PFSK-1 (cell line): ENCODE measurements at regions not wholly inside any gene's neighbourhood (a gene's known extent, or its start where the extent isn't known, plus 50 kb on each side); places are given as distances from the start of the nearest gene placed in this dataset.

Experiments used
- POLR2AphosphoS5 ChIP-seq: IDR thresholded peaks from 2 replicates; pipeline ENCODE4 v1.6.1; 2012; ENCODE audit warnings: low read depth, mild to moderate bottlenecking, control low read depth, low read length, moderate library complexity
- SIN3A ChIP-seq: IDR thresholded peaks from 2 replicates; pipeline ENCODE4 v1.6.1; 2012; ENCODE audit warnings: mild to moderate bottlenecking, low read length, moderate library complexity, borderline replicate concordance; ENCODE audit not compliant: insufficient read depth

- TF ChIP-seq POLR2AphosphoS5, result no peak
- TF ChIP-seq SIN3A, result no peak
Measured at GRCh38 chr10:2924431-2924830, 142.9 kb upstream of the PFKP start.
